Amniotic epithelial cell (primary cell): ENCODE measurements at regions not wholly inside any gene's neighbourhood (a gene's known extent, or its start where the extent isn't known, plus 50 kb on each side); places are given as distances from the start of the nearest gene placed in this dataset.

ENCODE experiments used
- DNase-seq: peaks from one replicate; pipeline ENCODE4 v3.0.0-alpha.2; 2010; ENCODE audit warnings: low read depth

DNA sequence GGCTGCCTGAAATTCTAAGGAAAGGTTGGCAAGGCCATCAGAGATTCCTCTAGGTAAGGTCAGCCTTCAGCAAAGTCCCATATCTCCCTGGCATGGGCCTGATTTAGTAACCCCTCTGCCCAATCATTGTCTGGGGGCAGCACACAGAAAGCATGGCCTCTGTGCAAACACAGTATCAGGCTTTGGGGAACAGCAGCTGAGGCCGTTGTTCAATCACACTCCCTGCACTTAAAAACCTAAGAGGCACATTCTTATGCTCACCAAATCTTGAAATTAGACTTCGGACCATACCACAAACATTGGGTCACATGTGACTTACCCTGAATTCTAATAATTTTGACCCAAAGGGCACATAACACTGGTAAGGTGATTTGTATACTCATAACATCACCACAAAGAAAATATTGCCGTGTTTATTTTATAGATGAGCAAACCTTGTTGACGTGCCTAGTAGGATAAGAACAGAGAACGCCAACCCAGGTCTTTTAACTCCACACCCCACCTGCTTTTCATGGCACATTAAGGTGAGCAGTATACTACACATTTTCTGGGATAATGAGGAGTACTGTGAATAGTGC is 212.7 kb downstream of the HNMT start:
- DNase-seq = no peak

DNA sequence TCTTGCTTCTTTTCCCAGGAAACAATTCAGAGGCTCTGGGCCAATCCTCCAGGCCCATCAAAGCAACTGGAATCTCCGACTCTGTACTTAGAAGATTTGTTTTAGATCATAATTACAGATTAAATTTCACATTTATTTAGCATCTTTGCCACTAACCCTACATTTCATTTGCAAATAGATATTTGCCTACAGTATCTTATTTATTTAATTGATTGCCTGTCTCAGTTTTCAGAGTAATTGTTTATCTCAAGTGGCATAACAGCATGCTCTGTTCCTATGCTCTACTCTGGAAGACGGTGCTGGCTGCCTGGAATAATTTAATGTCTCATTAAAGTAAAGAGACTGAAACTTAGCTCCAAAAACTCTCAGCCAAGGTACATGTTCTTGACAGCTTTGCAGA is 213.4 kb downstream of the HNMT start:
- no peak for DNase-seq

DNA sequence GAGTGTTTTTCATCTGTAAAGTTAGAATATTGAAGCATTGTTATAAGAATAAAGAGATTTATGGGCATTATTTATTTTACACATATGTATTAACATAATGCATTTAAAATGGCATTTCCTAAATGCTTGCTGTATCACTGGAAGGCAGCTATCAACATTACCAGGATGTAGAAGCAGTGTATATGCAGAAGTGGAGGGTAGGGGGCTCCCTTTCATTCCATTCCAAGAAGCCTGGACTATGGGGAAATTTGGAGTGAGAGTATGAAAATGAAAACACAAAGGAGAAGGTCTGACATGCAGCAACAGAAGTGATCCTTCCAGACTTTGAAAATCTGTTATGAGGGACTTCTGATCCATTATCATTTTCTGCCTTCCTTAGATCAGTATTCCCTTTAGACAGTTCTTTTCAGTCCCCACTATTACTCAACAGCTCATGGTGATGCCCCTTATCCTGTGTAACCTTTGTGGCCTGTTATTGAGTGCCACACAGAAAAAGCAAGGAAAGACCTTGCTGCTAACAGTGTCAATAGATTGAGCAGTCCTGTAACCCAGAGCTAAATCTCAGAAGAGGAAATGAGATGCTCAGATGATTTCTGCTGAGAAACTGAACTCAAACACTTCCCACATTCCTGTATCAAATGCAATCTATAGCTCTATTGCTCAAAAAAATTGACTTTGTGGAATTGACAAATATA is 216.6 kb downstream of the HNMT start:
- no peak for DNase-seq

DNA sequence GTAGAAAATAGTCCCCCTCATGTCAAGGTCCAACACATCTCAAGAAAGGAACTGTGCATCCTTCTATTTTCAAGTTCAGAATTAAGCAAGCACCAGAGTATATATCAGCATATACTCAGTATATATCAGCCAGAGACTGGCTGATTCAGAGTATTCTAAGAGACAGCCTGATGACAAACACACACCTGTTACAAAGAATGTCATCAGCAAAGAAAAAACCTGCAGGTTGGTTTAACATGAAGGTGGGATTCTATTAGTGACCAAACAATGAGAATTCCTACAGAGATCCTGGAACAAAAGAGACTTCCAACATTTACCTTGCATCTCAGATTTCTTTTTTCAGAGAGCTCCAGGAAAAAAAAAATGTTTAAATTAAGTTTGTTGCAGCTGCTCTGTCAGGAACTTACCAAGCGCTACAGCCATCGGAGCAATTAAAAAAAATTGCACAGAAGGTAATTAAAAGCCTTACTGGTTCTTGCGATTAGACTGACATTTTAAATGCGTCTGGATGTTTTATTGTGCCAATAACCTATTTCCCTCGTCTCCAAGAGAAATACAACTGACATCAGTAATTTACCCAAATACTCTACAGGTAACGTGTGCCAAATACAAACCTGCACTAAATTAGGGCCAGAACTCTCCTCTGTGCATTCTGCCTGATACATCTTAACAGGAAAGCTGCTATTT is 218.1 kb downstream of the HNMT start:
- DNase-seq = no peak

DNA sequence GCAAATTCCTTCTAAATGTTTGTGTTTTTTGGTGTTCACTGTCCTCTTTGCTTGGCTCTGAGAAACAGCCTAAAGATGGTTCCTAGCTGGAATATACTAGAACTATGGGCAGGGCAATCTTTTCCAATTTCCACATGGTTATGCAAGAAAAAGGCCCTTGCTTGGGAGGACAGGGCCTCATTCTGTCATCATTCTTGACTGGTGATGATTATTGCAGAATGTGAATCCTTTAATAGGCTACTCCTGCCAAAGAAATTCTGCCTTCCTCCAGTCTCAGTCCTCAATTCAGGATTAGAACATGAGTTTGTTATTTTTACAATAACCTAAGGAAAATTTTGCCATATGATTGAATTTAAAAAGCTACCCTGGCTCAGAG is 218.7 kb downstream of the HNMT start:
- peak; percentile 19 for DNase-seq

DNA sequence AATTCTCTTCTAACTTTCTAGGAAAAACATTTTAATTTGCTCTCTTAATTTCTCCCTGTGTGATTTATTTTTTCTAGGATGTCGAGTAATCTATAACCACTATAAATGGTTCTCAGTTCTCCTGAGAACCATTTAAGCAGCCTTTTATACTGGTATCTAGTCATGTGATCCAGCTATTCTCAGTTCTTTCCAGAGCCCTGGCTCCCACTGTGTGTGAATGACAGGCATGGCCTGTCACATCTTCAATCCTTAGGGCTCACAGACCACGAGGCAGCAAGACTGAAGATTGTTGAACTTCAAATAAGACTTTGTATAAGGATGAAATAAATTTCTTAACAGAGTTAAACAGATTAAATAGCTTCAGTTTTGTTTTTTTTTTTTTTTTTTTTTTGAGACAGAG is 219.4 kb downstream of the HNMT start:
- no peak for DNase-seq

DNA sequence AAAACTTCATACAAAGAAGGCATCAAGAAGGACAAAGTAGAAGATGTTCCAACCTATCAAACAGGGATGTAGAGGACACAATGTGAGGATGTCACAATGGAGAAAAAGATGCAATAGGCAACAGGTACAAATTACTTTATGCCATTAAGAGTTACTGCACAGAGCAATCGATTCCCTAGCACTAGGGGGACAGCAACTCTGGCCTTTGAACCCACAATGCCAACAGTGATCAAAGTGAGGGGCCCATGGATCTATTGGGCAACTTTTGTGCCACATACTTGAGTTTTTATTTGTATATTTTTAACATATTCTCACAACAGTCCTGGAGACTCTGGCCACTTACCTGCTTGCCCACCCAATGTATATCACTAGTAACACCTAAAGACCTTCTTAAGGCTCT is 220.2 kb downstream of the HNMT start:
- DNase-seq = no peak

DNA sequence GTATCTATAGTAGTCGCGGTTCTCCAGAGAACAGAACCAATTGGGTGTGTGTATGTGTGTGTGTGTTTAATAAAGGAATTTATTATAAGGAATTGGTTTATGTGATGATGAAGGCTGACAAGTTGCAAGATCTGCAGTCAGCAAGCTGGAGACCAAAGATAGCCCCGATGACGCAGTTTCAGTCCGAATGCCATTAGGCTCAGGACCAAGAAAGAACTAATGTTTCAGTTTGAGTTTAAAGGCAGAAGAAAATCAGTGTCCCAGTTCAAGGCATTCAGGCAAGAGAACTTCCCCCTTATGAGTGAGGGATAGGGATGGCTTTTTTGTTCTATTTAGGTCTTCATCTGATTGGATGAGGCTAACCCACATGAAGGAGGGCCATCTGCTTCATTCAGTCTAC is 221.6 kb downstream of the HNMT start:
- no peak for DNase-seq

DNA sequence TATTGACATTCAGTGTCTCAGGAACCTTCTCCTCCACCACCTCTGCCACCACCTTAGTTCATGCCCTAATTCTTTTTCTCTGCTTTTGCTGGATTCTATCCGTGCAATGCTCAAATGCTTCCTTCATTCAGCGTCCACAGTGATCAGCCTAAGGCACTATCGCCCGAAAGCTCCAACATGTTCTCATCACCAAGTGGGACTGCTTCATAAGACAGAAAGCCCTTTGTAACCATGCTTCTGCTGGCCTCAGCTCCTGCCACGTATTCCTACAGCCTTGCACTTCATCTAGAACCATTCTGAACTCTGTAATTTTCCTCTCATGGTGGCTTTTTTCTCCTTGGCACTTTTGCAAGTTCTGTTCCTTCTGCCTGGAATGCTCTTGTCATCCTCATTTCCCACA is 222.9 kb downstream of the HNMT start:
- no peak for DNase-seq

DNA sequence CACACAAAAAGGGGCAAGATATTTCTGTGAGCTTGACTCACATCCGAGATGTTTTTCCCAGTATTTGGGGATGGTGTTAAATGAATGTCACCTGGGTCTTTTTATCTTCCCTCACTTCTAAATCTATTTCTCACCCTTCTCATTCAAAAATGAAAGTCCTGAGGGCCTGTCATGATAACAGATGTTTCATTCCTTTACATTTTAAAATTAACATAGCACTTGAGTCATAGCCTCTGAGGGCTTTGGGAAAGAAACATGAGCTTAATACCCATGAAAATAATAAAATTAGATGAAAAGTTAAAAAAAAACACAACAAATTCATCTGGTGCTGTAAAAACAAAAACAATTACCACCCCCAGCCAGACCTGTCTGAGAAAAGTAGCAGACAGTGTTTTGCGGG is 226.7 kb downstream of the HNMT start:
- no peak for DNase-seq

DNA sequence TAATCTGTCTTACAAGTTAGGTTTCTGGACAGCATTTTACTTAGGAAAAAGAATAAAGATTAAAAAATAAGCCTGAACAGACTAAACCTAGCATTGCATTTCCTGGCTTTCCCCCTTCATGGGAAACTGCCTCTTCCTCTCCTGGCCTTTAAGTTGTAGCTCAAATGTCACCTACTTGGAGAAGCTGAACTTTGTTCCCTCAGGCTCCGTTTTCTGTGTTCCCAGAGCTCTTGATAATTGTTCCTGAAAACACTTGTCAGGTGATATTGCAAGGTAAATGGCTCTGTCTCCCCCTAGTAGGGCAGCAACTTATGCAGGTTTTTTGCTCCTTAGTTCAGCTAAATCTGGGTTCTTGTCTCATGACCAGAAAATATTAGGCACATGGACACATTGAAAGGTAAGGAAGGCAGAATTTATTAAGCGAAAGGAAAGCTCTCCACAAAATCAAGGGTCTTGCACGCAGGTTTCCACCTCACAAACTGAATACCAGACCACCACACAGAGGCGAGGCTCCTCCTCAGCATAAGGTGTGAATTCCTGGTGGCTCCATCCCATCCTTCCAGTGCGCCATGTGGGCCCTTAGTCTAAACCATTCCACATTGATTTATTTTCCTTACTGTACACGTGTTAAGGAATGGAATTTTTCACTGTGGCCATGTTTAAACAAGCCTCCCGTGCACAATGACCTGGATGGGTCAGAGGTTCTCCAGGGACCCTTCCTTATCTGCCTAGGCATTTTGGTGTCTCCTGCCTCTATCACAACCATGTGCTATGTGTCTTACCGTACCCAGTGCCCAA is 229.3 kb downstream of the HNMT start:
- no peak for DNase-seq

DNA sequence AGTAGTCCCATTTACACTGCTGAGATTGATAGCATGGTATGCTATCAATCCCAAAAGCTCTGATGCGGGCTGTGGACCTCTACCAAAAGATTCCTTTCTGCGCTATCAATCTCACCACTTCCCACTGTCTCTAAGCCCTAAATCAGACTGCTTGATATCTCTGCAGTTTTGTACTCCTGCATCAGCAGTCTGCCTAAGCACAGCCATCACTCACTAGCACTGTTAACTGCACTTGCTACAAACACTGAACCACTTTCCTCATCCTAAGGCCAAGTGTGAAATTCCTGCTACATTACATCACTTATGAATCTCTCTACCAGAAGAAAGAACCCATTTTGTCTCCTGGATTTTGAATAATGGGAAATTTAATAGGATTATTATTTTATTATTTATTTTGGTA is 237.0 kb downstream of the HNMT start:
- peak; percentile 74 for DNase-seq

DNA sequence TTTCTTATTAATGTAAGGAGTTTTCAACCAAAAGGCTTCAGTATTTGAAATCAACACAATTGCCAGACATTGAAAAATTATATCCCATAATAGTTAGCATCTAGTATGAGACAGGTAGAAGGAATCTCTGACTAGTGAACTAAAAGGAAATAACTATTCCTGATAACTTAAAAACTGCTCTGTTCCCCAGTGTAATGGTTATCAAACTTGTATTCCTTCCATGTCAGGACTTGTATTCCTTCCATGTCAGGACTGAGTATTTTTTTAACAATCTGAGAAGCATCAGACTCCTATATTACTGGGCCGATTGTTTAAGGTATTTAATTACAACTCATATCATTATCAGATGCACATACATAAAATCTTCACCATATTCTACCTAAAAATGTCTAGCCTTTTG is 238.5 kb downstream of the HNMT start:
- no peak for DNase-seq

DNA sequence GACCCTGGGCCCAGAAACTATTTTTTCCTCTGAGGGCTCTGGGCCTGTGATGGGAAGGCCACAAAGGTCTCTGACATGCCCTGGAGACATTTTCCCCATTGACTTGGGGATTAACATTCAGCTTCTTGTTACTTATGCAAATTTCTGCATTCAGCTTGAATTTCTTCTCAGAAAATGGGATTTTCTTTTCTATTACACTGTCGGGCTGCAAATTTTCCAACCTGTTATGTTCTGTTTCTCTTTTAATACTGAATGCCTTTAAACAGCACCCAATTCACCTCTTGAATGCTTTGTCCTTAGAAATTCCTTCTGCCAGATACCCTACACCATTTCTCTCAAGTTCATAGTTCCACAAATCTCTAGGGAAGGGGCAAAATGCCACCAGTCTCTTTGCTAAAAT is 241.0 kb downstream of the HNMT start:
- DNase-seq = no peak

DNA sequence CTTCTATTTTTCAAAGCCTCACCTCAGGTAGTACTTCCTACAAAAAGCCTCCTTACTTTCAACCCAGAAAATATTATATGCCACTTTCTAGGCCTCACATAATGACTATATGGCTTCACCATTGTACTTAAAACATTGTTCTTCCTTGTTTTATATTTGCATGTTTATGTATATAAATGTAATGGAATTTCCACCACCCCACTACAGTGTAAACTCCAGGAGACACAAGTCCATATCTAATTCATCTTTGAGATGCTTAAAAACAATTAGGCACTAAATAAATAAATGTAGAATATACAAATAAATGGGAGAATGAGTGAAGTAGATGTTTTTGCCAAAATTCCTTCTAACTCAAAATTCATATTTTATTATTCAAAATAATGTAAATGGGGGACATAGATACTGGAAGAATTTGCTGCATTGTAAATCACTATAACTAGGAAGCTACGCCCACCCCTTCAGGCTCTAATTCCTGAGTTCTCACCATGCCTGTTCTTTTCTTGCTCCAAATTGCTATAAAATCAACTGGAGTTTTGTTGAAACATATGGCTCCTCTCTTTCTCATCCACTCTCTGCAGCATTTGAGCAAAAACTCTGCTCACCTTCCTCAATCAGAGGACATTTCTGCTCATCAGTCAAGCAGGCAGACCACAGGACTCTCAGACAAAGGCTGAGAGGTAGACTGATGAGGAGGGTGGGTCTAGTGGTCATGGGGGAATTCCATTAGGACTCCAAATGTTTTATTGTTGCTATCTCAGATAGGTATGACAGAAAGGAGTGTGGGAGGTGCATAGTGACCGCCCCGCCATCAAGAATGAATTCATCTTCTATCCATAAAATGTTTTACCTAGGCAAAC is 243.0 kb downstream of the HNMT start:
- DNase-seq = no peak

DNA sequence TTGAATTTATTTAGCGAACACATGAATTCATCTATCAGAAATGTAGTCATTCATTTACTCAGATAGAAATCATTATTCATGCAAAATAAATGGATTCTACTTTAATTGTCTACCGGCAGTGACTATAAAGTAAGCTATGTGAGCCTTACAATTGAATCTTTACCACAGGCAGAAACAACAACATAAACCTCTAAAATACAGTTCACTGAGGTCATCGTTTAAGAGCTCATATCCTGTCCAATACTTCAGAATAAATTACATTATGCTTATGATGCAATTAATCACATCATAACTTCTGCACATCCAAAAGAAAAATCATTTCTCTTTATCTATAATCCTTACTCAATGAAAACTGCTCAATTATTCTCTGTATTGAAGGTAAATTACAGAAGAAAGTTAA is 244.7 kb downstream of the HNMT start:
- no peak for DNase-seq

DNA sequence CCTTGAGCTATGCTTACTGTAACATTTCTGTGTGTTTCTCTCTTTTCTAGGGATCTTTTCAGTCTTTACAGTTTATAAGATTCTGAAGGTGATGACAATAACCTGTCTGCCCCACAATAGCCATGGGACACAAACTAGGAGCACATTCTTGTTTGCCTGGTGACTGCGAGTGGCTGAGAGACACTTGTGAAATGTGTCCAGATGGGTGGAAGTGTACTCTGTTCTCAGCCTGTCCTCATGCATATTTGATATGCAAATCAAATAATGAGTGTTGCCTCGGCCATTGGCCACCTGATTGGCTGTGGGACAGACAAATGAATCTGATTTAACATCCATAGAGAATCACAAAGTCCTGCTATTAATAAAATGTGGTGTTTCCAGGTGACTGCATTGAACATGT is 246.2 kb downstream of the HNMT start:
- DNase-seq = no peak

DNA sequence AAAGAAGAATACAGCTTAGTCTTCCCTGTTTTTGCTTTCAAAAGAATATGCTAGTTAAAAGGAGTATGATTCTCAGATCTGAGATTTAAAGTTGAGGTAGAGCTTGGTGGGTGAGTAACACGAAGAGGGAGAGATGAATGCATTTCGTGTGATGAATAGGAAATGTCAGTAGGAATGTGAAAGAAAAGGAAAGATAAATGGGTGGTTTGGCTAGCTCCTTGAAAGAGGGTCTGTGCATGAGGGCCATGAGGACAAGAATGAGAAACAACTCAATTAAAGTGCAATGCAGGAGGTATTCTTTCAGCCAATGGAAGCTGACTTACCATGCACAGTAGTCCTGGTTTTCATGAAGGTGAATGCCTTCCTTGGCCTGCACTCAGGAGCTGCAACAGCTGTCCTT is 248.2 kb downstream of the HNMT start:
- DNase-seq = no peak

DNA sequence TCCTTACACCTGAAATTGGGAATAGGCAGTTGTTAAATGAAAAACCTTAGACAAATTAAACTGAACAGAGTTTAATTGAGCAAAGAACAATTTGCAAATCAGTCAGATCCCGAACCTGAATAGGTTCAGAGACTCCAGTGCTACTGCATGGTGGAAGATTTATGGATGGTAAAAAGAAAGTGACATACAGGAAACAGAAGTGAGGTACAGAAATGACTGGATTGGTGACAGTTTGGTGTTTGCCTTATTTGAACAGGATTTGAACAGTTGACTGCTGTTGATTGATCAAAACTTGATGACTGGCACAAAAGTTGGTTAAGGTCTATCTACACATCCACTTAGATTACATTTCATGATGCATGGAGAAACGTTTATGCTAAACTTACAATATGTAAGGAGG is 248.8 kb downstream of the HNMT start:
- no peak for DNase-seq

DNA sequence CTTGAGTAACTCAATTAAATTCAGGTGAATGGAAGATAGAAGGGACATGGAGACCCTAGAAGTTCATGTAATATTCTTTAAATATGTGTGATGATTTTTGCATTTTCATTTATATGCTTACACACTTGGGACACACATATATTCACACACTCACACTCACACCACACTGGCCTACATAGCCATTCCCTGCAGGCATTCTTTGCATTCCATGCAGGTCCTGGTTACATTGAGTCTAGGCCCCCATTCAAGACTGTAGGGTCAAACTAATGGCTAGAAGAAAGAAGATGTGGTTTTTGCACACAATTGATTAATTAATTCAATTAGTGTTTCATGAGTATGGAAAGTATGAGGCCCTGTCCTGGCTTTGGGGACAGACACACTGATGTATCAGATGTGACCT is 249.4 kb downstream of the HNMT start:
- no peak for DNase-seq

DNA sequence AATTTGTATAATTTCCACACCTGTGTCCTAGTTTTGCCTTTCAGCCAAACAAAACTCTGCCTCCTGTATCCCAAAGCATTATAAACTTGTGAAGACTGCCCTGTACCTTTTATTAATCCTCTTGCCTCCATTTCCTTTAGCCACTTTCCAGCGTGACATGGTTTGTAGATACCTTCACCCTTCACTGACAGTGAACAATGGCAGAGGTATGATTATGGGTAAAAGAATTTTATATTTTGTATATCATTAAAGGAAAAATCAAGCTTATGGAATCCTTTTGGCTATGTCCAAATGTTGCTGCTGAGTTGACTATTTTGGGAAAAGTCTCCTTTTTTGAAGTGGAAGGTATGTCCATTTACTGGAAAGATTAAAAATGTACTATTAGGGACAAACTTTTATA is 251.7 kb downstream of the HNMT start:
- no peak for DNase-seq

DNA sequence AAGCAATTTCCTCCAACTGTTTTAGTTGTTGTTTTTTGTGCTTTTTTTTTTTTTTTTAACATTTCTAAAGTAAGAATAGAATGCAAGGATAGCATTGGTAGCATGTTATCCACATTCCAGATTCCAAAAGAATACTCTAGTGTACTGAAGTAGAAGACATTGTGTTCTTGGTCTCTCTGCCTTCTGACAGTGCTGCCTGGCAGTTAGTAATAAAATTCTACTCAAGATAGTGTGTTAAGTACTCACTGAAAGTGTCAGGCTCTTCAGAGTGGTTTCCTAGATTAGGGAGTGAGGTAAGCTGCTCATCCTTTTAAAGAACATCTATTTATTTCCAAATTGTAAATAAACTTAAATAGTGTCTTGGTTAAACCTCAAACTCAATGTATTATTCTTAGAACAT is 253.7 kb downstream of the HNMT start:
- DNase-seq = no peak
